Osteoblast (primary cell): ENCODE measurements at regions not wholly inside any gene's neighbourhood (a gene's known extent, or its start where the extent isn't known, plus 50 kb on each side); places are given as distances from the start of the nearest gene placed in this dataset.

Source experiments
- DNase-seq: peaks from one replicate; pipeline ENCODE4 v3.0.0; 2011; ENCODE audit warnings: low spot score, mixed read lengths; ENCODE audit not compliant: insufficient read length; ENCODE audit errors: missing footprints
- H2AFZ ChIP-seq: 2 replicates; pipeline ENCODE4 v1.6.0; 2011; ENCODE audit warnings: mild to moderate bottlenecking, low read length
- H3K27ac ChIP-seq: 2 replicates; pipeline ENCODE4 v1.5.1; 2011; ENCODE audit warnings: mild to moderate bottlenecking, low read depth, low read length, moderate library complexity
- H3K27me3 ChIP-seq: 2 replicates; pipeline ENCODE4 v1.6.0; 2012; ENCODE audit warnings: mild to moderate bottlenecking, control low read depth, inconsistent platforms, low read length, moderate library complexity; ENCODE audit not compliant: insufficient read depth
- H3K36me3 ChIP-seq: 2 replicates; pipeline ENCODE4 v1.5.1; 2011; ENCODE audit warnings: mild to moderate bottlenecking, low read length, control low read depth, moderate library complexity; ENCODE audit not compliant: insufficient read depth
- H3K4me1 ChIP-seq: 2 replicates; pipeline ENCODE4 v1.5.1; 2011; ENCODE audit warnings: mild to moderate bottlenecking, low read length, control low read depth, moderate library complexity; ENCODE audit not compliant: insufficient read depth
- H3K4me2 ChIP-seq: 2 replicates; pipeline ENCODE4 v1.6.0; 2011; ENCODE audit warnings: mild to moderate bottlenecking, low read length; ENCODE audit not compliant: insufficient read depth
- H3K4me3 ChIP-seq: fragments of 200-600 bp; sonication (generic); 3 replicates; pipeline ENCODE4 v1.5.1; 2012; ENCODE audit warnings: mild to moderate bottlenecking, low read length, inconsistent platforms; ENCODE audit not compliant: insufficient read depth
- H3K79me2 ChIP-seq: 2 replicates; pipeline ENCODE4 v1.6.0; 2012; ENCODE audit warnings: mild to moderate bottlenecking, low read length, control low read depth, inconsistent platforms; ENCODE audit not compliant: insufficient read depth
- H3K9me3 ChIP-seq: 2 replicates; pipeline ENCODE4 v1.5.1; 2011; ENCODE audit warnings: low read depth, low read length, control low read depth
- H4K20me1 ChIP-seq: 2 replicates; pipeline ENCODE4 v1.6.0; 2012; ENCODE audit warnings: mild to moderate bottlenecking, low read length, control low read depth; ENCODE audit not compliant: insufficient read depth
- CTCF ChIP-seq: IDR thresholded peaks from 2 replicates; pipeline ENCODE4 v1.5.1; 2011; ENCODE audit warnings: mild to moderate bottlenecking, low read depth, low read length, moderate library complexity; ENCODE audit errors: extremely low read depth

DNA sequence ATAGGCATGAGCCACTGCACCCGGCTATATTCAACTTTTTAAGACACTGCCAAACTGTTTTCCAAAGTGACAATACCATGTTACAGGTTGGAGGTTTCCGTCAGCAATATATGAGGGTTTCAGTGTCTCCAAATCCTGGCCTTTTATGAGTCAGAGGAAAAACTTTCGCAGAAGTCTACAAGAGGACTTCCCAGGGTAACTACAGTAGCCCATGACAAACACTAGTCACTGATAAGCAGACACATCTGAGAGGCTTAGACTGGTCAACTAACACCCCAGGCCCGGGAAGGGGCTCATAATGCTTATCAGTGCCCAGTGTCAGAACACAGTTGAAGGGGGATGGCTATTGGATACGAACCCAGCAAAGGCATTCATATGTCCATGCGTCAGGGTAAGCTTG, 85.4 kb downstream of the SOX4 start:
- Histone ChIP-seq H3K4me1 (peaks cover 10% of the 10 kb centered on the region), H3K27ac (peak overlapping the region; percentile 77), H4K20me1 (no peaks in the 10 kb centered on the region), H3K4me2 (no peak overlapping the region), H3K79me2 (no peaks in the 10 kb centered on the region), H3K9me3 (no peaks in the 10 kb centered on the region), H3K36me3 (no peaks in the 10 kb centered on the region), H3K4me3 (no peak overlapping the region), H3K27me3 (no peaks in the 10 kb centered on the region), H2AFZ (no peak overlapping the region)
- peak; percentile 86 for DNase-seq
- no peak for TF ChIP-seq CTCF

GRCh38 chr6:21679761-21680265, 86.3 kb downstream of the SOX4 start:
- no peak for TF ChIP-seq CTCF
- peak overlapping the region; percentile 77 for H3K27ac ChIP-seq
- DNase-seq, result peak; percentile 83

GRCh38 chr6:21680611-21681010, 87.1 kb downstream of the SOX4 start:
- H2AFZ ChIP-seq, result no peak overlapping the region
- no peaks in the 10 kb centered on the region for H4K20me1 ChIP-seq
- no peaks in the 10 kb centered on the region for H3K36me3 ChIP-seq
- H3K79me2 ChIP-seq, result no peaks in the 10 kb centered on the region
- H3K4me2 ChIP-seq, result no peak overlapping the region
- DNase-seq, result no peak
- no peak overlapping the region for H3K4me3 ChIP-seq
- peaks cover 10% of the 10 kb centered on the region for H3K4me1 ChIP-seq
- H3K27ac ChIP-seq, result no peak overlapping the region
- TF ChIP-seq CTCF, result no peak
- H3K27me3 ChIP-seq, result no peaks in the 10 kb centered on the region
- H3K9me3 ChIP-seq, result no peaks in the 10 kb centered on the region

More at GRCh38 chr6:21679761-21680265, 86.3 kb downstream of the SOX4 start:
- no peak overlapping the region for H3K4me3 ChIP-seq
- no peaks in the 10 kb centered on the region for H3K79me2 ChIP-seq
- H3K9me3 ChIP-seq, result no peaks in the 10 kb centered on the region
- no peaks in the 10 kb centered on the region for H3K36me3 ChIP-seq
- no peaks in the 10 kb centered on the region for H3K27me3 ChIP-seq
- H4K20me1 ChIP-seq, result no peaks in the 10 kb centered on the region
- no peak overlapping the region for H2AFZ ChIP-seq
- peaks cover 10% of the 10 kb centered on the region for H3K4me1 ChIP-seq
- H3K4me2 ChIP-seq, result peak overlapping the region; percentile 29

GRCh38 chr6:21690489-21690888, 96.9 kb downstream of the SOX4 start:
- Histone ChIP-seq H3K27me3 (no peaks in the 10 kb centered on the region), H4K20me1 (no peaks in the 10 kb centered on the region), H3K4me3 (no peak overlapping the region), H3K36me3 (no peaks in the 10 kb centered on the region), H3K4me1 (no peaks in the 10 kb centered on the region), H3K27ac (no peak overlapping the region), H3K79me2 (no peaks in the 10 kb centered on the region), H3K4me2 (no peak overlapping the region), H2AFZ (no peak overlapping the region), H3K9me3 (peaks cover 3% of the 10 kb centered on the region)
- no peak for TF ChIP-seq CTCF
- no peak for DNase-seq
